AG10803 (cell line): ENCODE measurements at regions not wholly inside any gene's neighbourhood (a gene's known extent, or its start where the extent isn't known, plus 50 kb on each side); places are given as distances from the start of the nearest gene placed in this dataset.

Experiments used
- DNase-seq: peaks from one replicate; pipeline ENCODE4 v3.0.0; 2010; ENCODE audit warnings: low read depth
- H3K4me3 ChIP-seq: 2 replicates; pipeline ENCODE4 v1.5.1; 2011; ENCODE audit warnings: mild to moderate bottlenecking, low read length, control low read depth
- CTCF ChIP-seq: conservative IDR thresholded peaks from 2 replicates; pipeline ENCODE4 v1.5.1; 2011; ENCODE audit warnings: mild to moderate bottlenecking, low read length, control low read depth, inconsistent platforms

- no peak overlapping the region for H3K4me3 ChIP-seq
- DNase-seq = peak; percentile 25
- no peak for TF ChIP-seq CTCF
These were observed 145.1 kb downstream of the QPCT start for GRCh38 chr2:37489536-37489935.

GRCh38 chr2:37493425-37493824 is 149.0 kb downstream of the QPCT start:
- no peak for DNase-seq
- TF ChIP-seq CTCF = no peak

GRCh38 chr2:37499113-37499512 is 154.7 kb downstream of the QPCT start:
- no peak for TF ChIP-seq CTCF
- DNase-seq = no peak
- H3K4me3 ChIP-seq = no peak overlapping the region

More at GRCh38 chr2:37493425-37493824, 149.0 kb downstream of the QPCT start:
- no peak overlapping the region for H3K4me3 ChIP-seq

- H3K4me3 ChIP-seq = no peak overlapping the region
- DNase-seq = peak; percentile 40
- TF ChIP-seq CTCF = no peak
These were observed 155.6 kb downstream of the QPCT start for GRCh38 chr2:37500031-37500430.

GRCh38 chr2:37501113-37501512 is 156.7 kb downstream of the QPCT start:
- H3K4me3 ChIP-seq = no peak overlapping the region
- no peak for TF ChIP-seq CTCF
- DNase-seq = peak; percentile 13

GRCh38 chr2:37506407-37507050 is 162.1 kb downstream of the QPCT start:
- H3K4me3 ChIP-seq = no peak overlapping the region
- DNase-seq = peak; percentile 32
- TF ChIP-seq CTCF = no peak

- no peak for DNase-seq
- TF ChIP-seq CTCF = no peak
- H3K4me3 ChIP-seq = no peak overlapping the region
These were observed 162.6 kb downstream of the QPCT start for GRCh38 chr2:37507051-37507410.
